Choroid plexus epithelial cell (primary cell): ENCODE measurements at regions not wholly inside any gene's neighbourhood (a gene's known extent, or its start where the extent isn't known, plus 50 kb on each side); places are given as distances from the start of the nearest gene placed in this dataset.
A peak's percentile ranks its signal among the peaks of the same experiment; 100 is the strongest.

Source experiments
- DNase-seq: peaks from one replicate; pipeline ENCODE4 v3.0.0-alpha.2; 2010; ENCODE audit warnings: low read depth
- H3K4me3 ChIP-seq: 2 replicates; pipeline ENCODE4 v1.5.1; 2011; ENCODE audit warnings: low read depth, mild to moderate bottlenecking, control low read depth, low read length, moderate library complexity
- CTCF ChIP-seq: conservative IDR thresholded peaks from 2 replicates; pipeline ENCODE4 v1.5.1; 2011; ENCODE audit warnings: low read depth, mild to moderate bottlenecking, control low read depth, inconsistent platforms, low read length, moderate library complexity

- peak; percentile 53 for TF ChIP-seq CTCF
- H3K4me3 ChIP-seq, result no peak overlapping the region
- DNase-seq, result peak; percentile 28
Observed at GRCh38 chr18:46393230-46393629, 263.8 kb downstream of the LOXHD1 start.

GRCh38 chr18:46393961-46394360 is 263.1 kb downstream of the LOXHD1 start:
- TF ChIP-seq CTCF, result no peak
- H3K4me3 ChIP-seq, result no peak overlapping the region
- no peak for DNase-seq

GRCh38 chr18:46395795-46396194 is 261.2 kb downstream of the LOXHD1 start:
- TF ChIP-seq CTCF, result no peak
- DNase-seq, result no peak

GRCh38 chr18:46397174-46397573 is 259.8 kb downstream of the LOXHD1 start:
- no peak overlapping the region for H3K4me3 ChIP-seq
- TF ChIP-seq CTCF, result no peak
- DNase-seq, result no peak

More at GRCh38 chr18:46395795-46396194, 261.2 kb downstream of the LOXHD1 start:
- no peak overlapping the region for H3K4me3 ChIP-seq

GRCh38 chr18:46398005-46398404 is 259.0 kb downstream of the LOXHD1 start:
- no peak overlapping the region for H3K4me3 ChIP-seq
- no peak for DNase-seq
- no peak for TF ChIP-seq CTCF

GRCh38 chr18:46398625-46399024 is 258.4 kb downstream of the LOXHD1 start:
- no peak for TF ChIP-seq CTCF
- H3K4me3 ChIP-seq, result no peak overlapping the region
- DNase-seq, result no peak

- H3K4me3 ChIP-seq, result no peak overlapping the region
- no peak for DNase-seq
- no peak for TF ChIP-seq CTCF
Observed at GRCh38 chr18:46399303-46399702, 257.7 kb downstream of the LOXHD1 start.
